GM12872 (cell line): ENCODE measurements at regions not wholly inside any gene's neighbourhood (a gene's known extent, or its start where the extent isn't known, plus 50 kb on each side); places are given as distances from the start of the nearest gene placed in this dataset.
A peak's percentile ranks its signal among the peaks of the same experiment; 100 is the strongest.

Experiments used
- CTCF ChIP-seq: IDR thresholded peaks from 3 replicates; pipeline ENCODE4 v1.5.1; 2011; ENCODE audit warnings: low read depth, mild to moderate bottlenecking, low read length, moderate library complexity; ENCODE audit not compliant: insufficient read depth

DNA sequence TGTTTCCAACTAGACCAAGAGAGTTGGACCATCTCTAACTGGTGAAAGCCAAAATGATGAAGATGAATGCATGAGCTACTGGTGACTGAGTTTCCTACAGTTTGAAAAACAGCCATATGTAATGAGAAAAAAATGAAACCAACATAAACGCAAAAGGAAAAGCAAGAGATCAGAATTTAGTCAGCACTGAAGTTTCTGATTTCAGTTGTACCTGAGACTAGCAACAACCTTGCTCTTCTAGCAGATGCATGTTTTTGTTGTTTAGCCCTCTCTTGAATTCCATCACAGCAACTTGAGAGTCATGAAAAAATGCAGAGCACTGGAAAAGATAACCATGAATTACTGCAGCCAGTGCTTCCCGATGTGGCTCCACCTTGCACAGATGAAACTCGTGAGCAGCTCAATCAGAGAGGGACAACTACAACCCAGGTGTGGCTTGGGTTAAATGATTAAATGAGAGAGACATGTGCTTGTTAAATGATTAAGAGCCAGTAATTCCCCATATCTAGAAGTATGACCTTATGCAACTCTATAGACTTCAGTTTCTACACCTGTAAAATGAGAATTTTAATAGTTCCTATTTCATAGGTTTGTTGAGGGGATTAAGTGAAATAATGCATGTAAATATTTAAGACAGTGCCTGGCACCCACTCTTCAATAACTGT, 104.8 kb downstream of the ELOVL4 start:
- TF ChIP-seq CTCF, result no peak

DNA sequence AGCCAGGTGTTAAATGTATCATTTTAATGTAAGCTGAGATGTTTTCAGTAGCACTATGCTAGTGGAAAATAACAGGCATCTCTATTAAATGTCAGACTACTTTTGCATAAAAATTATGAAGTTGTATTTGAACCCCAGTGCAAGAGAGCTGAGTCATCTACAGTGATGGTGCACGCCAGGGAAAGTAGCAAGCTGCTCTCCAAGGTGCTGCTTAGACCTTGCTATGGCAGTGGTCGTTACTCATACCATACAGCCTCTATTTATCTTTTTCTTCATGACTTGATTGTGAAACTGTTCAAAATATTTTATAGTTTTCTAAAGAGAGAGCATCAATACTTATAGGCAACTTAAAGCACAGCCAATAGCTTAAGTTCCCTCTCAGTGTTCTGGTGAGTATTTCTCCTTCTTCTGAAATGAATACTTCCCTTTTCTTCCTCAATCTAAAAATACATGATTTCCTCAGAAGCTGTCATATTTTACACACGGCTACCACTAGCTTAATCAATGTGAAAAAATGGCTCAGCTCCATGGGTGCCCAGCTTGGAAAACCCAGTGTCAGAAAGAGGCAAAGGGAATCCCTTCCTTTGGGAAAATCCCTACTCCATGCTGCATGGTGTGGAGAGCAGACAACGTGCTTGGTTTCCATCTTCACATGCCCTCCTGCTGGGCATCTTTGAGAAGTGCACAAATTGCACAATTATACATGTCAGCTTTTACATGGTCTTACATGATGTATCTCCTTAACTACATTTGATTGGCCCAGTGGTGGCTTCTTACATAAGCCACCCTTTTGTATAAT, 105.6 kb downstream of the ELOVL4 start:
- peak; percentile 40; the same call in 2 of the 3 replicates for TF ChIP-seq CTCF

DNA sequence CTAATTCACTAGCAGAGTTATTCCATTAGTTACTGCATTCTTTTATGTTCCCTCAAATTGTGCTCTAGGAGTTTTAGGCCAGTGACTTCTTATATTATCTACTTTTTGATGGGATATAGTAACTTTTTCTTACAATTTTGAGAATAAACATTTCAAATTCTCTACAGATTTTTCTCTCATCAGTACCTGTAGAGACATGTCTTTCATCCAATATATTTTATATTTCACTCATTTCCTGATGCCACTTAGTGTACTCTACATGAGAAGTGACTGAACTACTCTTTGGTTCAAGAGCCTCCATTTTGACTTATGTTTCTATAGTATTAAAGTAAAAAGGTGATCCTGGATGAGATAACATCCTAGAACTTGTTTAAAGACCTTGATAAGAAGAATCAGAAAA, 108.5 kb downstream of the ELOVL4 start:
- TF ChIP-seq CTCF, result no peak

- TF ChIP-seq CTCF, result no peak
These were observed 113.4 kb downstream of the ELOVL4 start for GRCh38 chr6:79833964-79834284.

DNA sequence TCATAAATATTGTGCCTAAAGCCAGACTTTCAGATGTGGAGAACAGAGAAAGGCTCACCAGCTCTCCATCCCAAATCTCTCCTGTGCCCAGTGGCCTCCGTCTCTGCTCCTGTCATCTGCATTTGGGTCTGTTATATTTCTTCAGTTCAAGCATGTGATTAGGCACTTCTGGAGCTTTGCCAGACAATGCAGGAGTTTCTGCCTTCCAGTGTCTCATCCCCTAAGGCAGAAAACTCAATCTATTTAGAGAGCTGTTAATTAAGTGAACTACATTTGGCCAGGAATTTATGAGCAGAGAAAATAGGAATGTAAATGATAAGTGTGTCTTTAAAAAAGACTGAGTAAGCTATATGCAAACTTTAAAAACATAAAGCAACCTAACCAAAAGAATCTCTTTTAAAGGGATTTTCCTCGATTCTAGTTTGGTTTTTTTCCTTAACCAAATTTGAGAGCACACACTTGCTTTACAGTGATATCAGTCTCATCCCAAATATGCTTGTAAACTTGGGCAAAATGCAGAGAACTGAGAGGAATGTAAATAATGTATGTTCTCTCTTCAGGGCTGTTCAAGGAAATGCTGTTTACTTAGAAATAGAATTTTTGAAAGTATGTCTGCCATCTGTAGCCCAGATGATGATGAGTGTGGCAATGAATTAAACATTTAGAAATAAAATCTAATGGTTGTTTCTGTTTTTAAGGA, 113.9 kb downstream of the ELOVL4 start:
- no peak for TF ChIP-seq CTCF

GRCh38 chr6:79832723-79833122, 114.6 kb downstream of the ELOVL4 start:
- TF ChIP-seq CTCF, result no peak

- no peak for TF ChIP-seq CTCF
These were observed 123.2 kb downstream of the ELOVL4 start for GRCh38 chr6:79824202-79824601.
